Activated CD4-positive, alpha-beta T cell treated with anti-CD3 and anti-CD28 coated beads for 1 hour (primary cell): ENCODE measurements at regions not wholly inside any gene's neighbourhood (a gene's known extent, or its start where the extent isn't known, plus 50 kb on each side); places are given as distances from the start of the nearest gene placed in this dataset.

Source experiments
- DNase-seq: peaks from one replicate; pipeline ENCODE4 v3.0.0-alpha.2; 2020

DNA sequence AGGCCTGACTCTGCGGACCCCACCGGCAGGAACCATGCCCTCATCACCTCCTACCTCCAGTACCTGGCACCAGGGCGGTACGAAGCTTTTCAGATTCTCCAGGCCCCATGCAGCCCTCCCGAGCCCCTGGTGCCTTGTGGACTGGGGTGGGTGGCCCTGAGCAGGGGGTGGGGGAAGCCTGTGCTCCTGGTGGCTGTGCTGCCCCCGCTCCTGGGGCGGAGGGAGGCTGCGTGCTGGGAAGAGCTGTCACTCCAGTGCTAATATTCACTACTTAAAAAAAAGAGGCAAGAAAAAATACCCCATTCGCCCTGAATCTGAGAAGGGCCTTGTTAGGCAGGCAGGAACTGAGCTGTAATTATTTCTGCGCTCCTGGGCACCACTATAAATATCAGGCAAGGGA, 111.8 kb downstream of the ENGASE start:
- DNase-seq: no peak

DNA sequence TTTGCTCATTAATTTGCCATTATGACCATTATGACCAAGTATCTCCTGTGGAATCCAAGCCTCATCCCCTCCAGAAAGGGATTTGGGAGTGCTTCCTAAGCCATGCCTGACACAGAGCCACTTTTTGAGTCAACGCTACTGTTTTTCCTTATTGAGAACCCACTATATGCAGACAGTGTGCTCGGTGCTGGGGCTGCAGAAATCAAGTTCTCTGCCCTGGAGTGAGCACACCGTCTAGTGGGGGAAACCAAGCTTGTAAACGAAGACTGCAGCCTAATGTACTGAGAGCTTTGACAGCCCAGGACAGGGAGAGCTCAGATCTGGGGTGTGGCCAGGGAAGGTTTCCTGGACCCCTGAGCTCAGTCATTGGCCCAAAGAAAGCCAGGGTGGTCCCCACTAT, 111.0 kb downstream of the ENGASE start:
- DNase-seq: no peak

DNA sequence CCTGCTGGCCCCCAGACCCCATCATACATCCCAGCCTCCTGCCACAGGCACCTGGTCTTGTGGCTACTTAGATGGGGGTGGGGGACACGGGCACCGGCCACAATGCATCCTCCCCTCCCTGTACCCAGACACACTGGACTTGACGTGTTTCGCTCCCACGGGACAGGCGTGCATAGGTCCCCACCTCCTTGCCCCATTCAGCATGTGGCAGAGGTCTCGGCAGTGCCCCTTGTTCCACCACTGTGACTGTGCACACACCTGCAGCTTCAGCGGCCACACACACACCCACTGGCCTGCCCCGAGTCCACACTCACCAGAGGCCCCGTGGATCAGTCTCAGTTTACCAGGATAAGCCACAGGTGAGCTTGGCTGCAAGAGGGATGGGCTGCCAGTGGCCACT, 109.6 kb downstream of the ENGASE start:
- DNase-seq: no peak

DNA sequence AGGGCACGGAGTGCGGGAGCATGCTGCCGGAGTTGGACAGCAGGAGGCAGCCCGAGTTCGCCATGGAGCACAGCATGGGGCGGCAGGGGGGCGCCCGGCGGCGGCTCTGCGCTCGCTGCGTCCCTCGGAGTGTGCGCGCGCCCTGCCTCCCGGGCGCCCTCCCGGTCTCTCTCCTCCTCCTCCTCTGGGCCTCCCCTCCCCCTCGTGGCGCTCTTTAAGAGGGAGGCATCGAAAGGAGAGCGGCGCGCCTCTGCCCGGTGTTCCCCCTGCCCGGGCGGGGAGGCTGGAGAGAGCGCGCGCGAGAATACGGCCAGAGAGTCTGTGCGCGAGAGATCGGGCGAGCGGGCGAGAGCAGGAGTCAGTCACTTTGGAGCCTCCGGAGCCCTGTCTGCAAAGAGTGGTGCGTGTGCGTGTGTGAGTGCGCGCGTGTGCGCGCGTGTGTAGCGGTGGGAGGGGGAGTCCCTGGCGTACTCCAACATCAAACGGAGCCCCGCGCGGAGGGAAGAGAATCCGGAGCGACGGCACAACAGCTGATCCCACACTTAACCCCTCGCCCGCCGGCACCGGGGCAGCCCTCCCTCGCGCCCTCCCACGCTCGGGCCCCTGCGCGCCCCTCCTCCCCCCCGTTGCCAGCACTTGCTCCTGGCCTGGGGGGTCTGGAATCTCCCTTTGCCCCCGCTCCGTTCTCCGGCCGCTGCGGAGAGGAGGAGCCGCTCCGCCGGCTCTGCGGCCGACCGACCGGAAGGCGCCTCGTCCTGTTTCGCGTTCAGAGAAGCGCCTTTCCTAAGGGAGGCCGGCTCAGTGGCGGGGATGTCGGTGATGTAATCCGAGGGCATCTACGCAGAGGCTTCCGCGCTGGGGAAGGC, 108.9 kb downstream of the ENGASE start:
- DNase-seq: no peak

DNA sequence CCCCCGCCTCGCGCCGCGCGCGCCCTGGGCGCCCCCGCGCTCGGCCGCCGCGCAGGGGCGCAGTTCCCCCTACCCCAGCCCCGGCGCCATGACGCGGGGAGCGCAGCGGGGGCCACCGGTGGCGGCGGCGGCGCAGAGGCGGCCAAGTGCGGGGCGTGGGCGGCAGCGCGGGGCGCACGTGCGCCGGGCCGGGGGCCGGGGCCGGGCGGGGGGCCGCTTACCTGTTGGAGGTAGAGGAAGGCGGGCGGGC, 108.3 kb downstream of the ENGASE start:
- no peak for DNase-seq

DNA sequence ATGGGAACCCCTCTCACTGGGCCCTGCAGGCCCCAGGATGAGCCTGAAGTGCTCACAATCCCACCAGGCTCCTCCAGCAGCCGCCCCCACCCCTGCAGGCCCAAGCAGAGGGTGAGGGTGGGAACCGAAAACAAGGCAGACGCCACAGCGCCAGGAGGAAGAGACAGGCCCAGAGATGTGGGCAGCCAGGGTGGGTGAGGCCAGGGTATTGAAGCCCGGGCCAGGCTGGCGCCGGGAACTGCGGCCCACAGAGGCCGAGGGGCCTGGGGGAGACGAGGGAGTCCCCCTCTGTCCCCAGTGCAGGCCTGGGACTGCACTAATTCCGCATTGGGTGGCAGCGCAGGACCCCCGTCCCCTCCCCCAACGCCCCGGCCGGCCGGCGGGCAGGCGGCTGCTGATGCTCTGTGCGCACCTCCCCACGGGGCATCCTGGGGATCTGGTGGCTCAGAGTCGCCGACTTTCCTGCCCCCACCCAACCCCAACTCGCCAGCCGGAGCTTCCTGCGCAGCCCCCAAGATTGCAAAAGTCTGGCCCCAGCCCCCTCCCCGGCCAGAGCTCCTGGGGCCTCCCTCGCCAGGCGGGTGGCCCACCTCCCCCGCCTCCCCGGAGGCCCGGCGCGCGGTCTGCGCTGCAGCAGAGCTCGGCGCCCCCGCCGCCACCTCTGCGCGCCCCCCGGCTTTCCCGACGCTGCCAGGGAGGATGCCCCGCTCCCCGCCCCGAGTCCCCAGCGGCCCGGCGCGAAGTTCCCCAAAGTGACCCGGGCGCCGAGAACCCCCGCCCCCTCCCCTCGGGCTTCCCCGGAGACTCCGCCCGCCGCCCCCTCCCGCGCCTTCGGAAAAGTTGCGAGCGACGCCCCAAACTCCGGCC, 107.8 kb downstream of the ENGASE start:
- DNase-seq: no peak

DNA sequence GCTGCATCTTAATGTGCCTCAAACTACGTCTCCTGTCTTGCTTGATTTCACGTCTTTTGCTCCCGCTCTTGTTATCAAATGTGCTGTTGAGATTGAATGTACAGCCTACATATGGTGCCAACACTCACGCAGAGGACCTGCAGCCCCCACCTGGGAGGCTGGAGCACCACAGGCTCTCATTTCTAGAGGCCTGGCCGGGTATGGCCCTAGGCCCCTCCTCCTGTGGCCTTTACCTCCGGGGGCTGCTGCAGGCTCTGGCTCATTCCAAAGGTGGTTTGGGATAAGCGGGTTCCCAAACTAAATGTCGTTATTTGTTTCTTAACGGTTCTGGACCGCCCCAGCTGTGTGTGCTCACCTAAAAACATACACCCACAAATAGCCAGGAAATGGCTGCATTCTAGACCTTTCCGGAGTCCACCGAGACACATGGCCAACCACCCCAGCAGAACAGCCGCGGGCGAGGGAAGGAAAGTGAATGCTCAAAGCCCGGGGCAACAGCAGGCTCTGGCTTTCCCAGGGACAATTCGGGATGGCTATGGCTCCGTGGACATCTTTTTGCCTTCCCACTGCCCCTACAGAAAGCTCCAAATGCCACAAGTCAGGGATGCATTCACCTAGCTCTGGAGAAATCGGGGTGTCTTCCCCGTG, 105.9 kb downstream of the ENGASE start:
- DNase-seq: no peak

DNA sequence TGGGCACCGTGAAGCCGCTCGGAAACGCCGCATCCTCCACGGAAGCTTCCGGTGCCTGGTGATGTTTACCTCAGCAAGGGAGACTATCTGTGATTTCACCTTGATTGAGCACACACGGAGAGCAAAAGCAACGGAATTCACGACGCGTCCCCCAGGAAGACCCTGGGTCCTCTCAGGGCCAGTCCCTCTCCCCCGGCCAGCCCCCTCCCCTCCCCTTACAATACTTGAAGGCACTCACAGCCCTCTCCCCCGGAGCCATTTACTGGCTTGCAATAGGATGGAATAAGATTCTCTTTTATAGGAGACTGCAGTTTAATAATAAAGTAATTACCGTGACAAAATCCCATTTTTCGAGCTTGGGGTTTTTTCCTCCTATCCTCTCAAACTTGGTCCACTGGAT, 104.7 kb downstream of the ENGASE start:
- no peak for DNase-seq

DNA sequence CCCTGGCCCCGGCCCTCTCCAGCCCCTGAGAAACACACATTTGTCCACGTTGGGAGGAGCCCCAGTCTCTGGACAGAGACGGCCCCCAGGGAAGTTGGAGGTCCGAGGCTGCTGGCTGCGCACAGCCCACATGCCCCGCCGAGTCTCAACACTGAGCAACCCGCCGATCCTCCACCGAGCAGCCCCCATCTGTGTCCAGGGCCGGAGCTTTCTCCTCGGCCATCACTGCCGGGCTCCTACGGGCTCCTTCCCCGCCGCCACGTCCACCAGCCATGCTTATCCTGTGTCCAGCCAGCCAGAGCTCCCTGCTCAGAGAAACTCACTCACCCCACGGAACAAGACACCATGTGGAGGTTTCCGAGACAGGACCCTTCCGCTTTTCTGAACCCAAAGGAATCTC, 103.3 kb downstream of the ENGASE start:
- DNase-seq: no peak

DNA sequence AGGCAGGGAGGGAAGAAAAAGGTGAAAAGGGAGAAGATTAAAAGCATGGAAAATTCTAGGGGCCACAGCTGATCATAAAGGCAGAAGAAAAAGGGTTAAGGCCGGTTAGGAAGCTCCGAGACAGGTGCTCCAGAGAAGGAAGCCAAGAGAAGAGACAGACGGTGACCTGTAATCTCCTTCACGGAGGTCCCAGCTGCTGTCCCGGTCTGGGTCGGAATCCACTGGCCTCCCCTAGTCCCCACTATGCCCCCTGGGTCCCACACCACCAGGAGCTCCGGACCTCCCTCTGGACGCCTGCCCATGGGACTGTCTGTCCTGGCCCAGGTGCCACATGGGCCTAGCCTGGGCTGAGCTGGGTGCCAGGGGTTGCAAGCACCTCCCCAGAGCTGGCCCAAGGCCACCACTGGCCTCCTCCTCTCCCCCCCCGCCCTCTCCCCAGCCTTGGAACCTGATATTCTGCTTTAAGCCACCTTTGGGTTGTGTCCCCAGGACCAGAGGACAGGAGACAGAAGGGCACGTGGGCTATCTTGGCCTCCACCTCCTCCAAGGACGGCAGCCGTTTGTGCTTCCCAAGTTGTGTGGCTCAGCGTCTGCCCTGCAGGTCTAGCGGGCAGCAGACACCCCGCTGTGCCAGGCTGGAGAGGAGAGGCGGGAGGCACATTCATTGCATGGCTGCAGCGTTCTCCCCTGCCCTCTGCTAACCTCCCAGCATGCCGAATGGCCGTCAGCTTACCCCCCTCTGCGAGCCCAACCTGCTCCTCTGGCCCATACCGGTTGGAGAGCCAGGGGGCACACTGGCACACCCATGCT, 102.4 kb downstream of the ENGASE start:
- DNase-seq: no peak

DNA sequence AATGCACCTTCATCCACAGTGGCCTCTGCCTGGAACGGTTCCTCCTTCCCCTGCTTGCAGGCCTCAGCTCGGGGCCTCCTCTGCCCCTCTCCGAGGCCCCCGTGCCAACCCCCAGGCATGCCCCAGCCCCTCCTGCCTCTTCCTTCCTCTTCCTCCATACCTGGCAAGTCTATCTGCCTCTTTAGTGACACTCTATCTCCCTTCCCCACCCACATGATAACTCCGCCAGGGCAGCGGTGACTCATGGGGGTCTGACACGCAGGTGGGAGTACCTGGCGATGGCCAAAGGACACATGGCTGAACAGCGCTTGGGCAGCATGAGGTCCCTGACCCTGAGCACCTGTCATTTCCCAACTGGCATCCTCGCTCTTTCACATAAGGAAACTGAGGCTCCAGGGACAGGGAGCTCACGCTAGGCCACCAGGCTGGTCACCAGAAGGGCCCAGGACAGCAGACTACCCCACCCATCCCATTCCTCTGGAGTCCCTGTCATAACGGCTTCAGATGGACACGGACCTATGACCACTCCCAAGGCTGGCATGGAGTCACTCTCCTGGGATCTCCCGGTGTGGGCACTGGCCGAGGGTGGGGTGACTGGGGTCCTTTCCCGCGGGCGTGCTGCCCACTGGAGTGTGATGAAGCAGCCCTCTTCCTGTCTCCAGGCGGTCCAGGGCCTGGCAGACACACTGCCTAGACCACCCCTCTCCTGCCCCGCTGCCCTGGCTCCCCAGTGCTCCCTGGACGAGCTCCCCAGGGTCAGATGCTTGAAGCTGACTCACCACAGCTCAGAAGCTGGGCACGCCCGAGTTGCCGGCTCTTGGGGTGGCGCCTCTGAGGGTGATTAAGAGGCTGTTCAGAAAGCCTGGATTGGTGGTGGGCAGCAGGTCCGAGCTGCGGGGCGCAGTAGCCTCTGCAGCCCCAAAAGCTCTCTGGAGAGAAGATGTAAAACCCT, 100.6 kb downstream of the ENGASE start:
- DNase-seq: no peak

DNA sequence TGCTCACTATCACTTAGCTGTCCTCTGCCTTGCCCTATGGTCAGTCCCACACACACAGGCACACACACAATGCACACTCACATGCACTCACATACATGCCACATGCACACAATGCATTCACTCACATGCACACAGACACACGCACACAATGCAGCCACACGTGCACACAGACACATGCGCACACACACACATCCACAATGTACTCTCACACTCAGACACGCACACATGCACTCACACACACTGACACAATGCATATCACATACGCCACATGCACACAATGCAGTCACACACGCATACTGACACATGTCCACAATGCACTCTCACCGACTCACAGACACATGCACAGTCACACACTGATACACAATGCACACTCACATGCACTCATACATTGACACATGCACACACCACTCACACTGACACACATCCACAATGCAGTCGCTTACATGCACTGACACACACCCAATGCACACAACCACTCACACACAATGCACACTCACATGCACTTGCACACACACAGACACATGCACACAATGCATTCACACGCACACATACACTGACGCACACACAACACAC, 99.7 kb downstream of the ENGASE start:
- DNase-seq: no peak

DNA sequence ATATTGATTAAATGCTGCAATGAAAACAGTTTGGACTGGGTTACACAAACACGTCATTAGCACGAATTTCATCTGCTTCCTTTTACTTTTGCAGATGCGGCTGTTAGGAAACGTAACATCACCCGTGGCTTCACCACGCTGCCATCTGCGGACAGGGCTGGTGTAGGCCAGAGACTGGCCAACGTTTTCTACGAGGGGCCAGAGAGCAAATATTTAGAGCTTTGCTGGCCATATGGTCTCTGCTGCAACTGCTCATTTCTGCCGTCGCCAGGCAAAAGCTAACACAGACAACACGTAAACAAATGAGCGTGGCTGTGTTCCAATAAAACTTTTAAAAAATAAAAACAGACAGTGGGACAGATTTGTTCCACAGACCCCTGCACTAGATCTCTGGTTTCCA, 96.6 kb downstream of the ENGASE start:
- DNase-seq: no peak

DNA sequence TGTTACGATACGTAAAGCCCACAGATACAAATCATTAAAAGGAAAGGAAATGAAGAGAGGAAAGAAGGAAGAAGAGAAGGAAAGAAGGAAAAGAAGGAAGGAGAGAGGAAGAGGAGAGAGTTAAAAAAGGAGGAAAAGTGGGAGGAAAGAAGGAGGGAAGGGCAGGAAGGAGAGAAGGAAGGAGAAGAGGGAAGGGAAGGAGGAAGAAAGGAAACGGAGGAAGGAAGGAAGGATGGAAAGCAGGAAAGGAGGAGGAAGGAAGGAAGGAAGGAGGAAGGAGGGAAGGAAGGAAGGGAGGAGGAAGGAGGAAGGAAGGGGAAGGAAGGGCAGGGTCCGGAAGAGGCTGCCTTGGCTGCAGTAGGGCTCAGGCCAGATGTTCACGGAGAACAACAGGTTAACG, 95.2 kb downstream of the ENGASE start:
- no peak for DNase-seq

DNA sequence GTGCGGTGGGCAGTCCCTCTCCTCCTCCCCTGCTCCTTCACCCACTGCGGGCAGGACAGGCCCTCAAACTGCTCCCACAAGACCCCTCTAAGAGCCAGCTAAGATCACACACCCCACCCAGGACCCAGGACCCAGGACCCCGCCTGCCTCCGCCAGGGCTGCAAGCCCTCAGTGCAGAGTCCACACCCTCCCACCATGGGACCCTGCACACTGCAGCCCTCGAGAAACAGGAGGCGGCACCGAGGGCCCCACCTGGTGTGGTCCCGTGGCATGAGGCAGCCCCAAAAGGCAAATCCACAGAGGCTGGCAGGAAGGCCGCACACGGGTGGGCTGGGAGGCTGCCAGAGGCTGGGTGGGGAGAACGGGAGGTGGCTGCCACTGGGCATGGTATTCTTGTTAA, 94.7 kb downstream of the ENGASE start:
- DNase-seq: no peak

DNA sequence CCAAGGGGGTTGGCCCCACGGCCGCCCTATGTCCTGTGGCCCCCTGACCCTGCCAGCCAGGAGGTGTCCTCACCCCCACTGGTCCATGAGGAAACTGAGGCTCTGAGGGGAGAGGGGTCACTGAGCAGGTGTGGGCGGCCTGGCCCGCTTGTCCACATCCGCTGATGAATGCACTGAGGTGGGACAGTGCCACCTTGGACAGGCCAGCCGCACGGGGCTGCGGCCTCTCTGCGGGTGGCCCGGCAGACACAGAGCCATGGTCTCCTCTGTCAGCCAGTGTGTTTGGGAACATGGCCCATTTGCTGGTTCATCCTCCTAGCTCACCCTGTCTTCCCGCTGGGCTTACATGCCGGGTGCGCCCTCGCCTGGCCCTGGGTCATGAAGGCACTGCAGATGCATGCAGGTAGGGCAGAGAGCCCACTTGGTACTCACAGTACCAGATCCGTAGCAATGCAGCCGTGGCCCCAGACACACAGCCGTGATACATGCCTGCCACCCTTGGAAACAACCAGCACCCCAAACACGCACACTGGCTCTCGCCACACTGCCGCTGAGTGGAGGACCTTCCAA, 93.9 kb downstream of the ENGASE start:
- no peak for DNase-seq

DNA sequence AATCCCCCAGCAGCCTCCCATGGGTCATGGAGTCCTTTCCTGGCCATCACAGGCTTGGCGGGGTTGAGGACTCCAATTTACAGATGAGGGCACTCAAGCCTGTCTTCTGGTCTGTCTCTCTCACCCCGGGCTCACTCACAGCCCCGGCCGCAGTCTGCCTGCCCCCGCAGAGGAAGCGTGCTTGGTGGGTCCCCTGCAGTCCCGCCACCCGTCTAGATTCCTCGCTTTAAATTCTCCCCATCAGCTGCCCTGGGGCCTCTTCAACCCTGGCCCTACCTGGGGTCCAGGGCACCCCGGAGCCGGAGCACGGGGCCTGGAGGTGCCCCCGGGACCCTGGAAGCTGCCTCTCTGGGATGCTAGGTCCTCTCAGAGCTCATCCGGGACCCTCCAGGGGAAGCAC, 92.9 kb downstream of the ENGASE start:
- no peak for DNase-seq

DNA sequence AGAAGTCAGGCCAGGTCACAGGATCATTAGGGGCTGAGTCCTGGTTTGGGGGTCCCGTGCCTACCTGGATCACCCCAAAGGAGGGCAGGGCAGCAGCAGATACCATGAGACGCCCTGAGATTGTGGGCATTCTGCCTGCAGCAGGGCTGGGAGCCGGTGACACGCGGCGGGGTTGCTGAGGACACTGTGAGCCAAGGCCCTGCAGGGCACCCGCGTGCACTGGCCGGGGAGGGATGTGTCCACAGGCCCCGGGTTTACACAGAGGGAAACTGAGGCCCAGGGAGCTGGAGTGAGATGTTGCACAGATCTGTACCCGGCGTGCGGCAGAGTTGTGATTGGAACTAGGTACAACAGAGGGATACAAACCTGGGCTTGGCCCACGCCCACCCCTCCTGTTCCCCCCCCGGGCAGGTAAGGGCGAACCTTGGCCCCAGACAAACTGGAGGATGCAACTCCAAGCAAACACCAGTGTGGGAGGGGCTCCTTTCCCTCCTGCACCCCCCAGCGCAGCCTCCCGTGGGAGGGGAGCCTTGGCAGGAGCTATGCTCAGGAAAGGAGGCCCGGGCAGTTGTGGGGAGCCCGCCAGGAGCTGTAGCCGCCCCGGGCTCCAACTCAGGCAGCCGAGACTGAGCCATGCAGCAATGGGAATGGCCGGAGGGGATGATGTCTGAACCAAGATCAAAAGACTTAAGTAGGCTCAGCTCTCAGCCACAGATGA, 91.3 kb downstream of the ENGASE start:
- no peak for DNase-seq

DNA sequence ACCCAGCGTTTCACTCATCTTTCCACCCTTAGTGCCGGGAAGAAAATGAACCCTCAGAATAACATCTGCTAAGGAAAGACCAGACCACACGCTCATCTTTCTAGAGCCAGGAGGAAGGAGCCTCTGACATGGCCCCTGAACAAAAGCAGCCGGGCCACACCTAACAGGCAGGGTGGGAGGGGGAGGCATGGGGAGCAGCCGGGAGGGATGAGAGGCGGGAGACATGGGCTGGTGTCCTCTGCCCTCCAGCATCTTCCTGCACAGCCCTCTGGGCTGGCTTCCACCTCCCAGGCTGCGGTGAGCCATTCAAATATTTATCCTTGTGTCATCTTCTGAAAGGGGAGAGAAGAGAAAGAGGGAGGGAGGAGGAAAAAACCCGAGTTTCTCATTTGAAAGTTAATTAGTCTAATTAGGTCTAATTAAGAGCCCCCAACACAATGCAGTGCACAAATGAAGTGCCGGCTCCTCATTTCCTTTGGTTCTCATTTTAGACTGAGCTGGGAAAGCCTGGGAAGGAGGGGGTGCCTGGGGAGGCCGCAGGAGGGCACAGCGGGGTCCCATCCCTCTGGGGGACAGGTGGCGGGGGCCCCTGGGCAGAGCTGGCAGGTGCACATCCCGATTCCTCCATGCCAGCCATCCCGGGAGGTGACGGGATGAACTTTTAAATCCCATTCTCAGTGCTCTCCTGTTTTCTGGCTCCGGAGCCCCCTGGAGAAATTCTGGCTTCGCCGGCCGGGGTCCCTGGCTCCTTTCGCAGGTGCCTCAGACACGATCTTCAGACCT, 90.5 kb downstream of the ENGASE start:
- DNase-seq: no peak

DNA sequence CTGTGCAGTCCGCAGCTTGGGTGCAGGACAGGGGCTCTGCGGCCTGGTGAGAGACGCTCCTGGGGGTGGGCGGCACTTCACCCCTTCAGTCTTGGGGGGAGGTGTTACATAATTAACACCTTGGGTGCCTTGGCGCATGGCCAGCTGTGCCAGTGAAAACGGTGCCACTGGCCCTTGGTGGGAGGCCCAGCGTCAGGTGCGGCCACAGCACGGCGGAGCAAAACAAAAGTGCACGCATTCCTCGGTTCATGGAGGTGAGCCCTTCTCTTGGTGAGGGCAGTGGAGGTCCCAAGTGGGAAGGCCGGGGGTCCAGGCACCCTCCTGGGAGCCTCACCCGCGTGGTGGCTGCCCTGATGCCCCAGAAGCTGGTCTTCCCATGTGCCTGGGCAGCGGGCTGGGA, 89.8 kb downstream of the ENGASE start:
- no peak for DNase-seq
